ENCODE measurements at regions not wholly inside any gene's neighbourhood (a gene's known extent, or its start where the extent isn't known, plus 50 kb on each side); places are given as distances from the start of the nearest gene placed in this dataset.
"Not testable (repeated sequence)": the region's sequence is repeated elsewhere in the genome, so short reads cannot be mapped to it uniquely, and the experiment has no call there.

- not testable (repeated sequence) for TF ChIP-seq CTCF (conservative IDR thresholded peaks at IDR 0.05; ENCODE audit: low read length); EZH2phosphoT487 (IDR thresholded peaks at IDR 0.05; ENCODE audit: borderline replicate concordance, low read depth, low read length)
Observed at GRCh38 chr17:20675707-20676106, 96.2 kb downstream of the CDRT15L2 start.

Measured in OCI-LY7 (cell line).